Thoracic aorta (tissue), 2 donors: ENCODE measurements at regions not wholly inside any gene's neighbourhood (a gene's known extent, or its start where the extent isn't known, plus 50 kb on each side); places are given as distances from the start of the nearest gene placed in this dataset.

Source experiments
- ATAC-seq: fragments of 150-250 bp; one replicate; pipeline ENCODE4 v1.8.0; 2017; ENCODE audit warnings: low read depth; ENCODE audit not compliant: insufficient number of reproducible peaks, low FRiP score
- DNase-seq: peaks from one replicate; pipeline ENCODE4 v3.0.0-alpha.2; 2020; ENCODE audit warnings: low spot score
- H3K27ac ChIP-seq, 2 donors: fragments of 200-600 bp; sonication (generic); 1 replicate in 1 of 2; 2 replicates in 1 of 2; pipeline ENCODE4 v1.5.1; 2016; ENCODE audit warnings: mild to moderate bottlenecking in 2 of 2, moderate library complexity in 2 of 2
- H3K27me3 ChIP-seq: fragments of 200-600 bp; sonication (generic); replicated peaks from 2 replicates; pipeline ENCODE4 v1.6.0; 2016; ENCODE audit warnings: mild to moderate bottlenecking; ENCODE audit not compliant: insufficient read depth
- H3K36me3 ChIP-seq: fragments of 200-600 bp; sonication (generic); one replicate; pipeline ENCODE4 v1.5.1; 2016
- H3K4me1 ChIP-seq, 2 donors: fragments of 200-600 bp; sonication (generic); 1 replicate in 1 of 2; 2 replicates in 1 of 2; pipeline versions ENCODE4 v1.5.1 to v1.6.0; 2016; ENCODE audit warnings: low read depth in 2 of 2, mild to moderate bottlenecking in 1 of 2; ENCODE audit not compliant: control insufficient read depth in 1 of 2
- H3K4me3 ChIP-seq: fragments of 200-600 bp; sonication (generic); 2 replicates; pipeline ENCODE4 v1.5.1; 2016; ENCODE audit warnings: mild to moderate bottlenecking
- H3K9me3 ChIP-seq: fragments of 200-600 bp; sonication (generic); 2 replicates; pipeline ENCODE4 v1.5.1; 2016
- TF ChIP-seq, protein P1 (sequence below): fragments of 200-600 bp; sonication (generic); IDR thresholded peaks from one replicate; pipeline ENCODE4 v1.5.1; 2019; ENCODE audit warnings: antibody characterized with exemption

- no peak overlapping the region for H3K4me3 ChIP-seq
- H3K9me3 ChIP-seq: no peaks in the 10 kb centered on the region
- no peaks in the 10 kb centered on the region for H3K4me1 ChIP-seq
- no peaks in the 10 kb centered on the region for H3K36me3 ChIP-seq
- ATAC-seq (no peak), DNase-seq (no peak)
- no peaks in the 10 kb centered on the region for H3K27me3 ChIP-seq
- H3K27ac ChIP-seq: no peak overlapping the region
- TF ChIP-seq, protein P1, sequence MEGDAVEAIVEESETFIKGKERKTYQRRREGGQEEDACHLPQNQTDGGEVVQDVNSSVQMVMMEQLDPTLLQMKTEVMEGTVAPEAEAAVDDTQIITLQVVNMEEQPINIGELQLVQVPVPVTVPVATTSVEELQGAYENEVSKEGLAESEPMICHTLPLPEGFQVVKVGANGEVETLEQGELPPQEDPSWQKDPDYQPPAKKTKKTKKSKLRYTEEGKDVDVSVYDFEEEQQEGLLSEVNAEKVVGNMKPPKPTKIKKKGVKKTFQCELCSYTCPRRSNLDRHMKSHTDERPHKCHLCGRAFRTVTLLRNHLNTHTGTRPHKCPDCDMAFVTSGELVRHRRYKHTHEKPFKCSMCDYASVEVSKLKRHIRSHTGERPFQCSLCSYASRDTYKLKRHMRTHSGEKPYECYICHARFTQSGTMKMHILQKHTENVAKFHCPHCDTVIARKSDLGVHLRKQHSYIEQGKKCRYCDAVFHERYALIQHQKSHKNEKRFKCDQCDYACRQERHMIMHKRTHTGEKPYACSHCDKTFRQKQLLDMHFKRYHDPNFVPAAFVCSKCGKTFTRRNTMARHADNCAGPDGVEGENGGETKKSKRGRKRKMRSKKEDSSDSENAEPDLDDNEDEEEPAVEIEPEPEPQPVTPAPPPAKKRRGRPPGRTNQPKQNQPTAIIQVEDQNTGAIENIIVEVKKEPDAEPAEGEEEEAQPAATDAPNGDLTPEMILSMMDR: no peak
Measured at GRCh38 chr4:63155561-63155960, 1253.7 kb downstream of the TECRL start.

- H3K9me3 ChIP-seq: no peaks in the 10 kb centered on the region
- H3K27me3 ChIP-seq: no peaks in the 10 kb centered on the region
- no peaks in the 10 kb centered on the region for H3K36me3 ChIP-seq
- H3K4me1 ChIP-seq: no peaks in the 10 kb centered on the region
- ATAC-seq (no peak), DNase-seq (no peak)
- TF ChIP-seq, protein P1: no peak
- no peak overlapping the region for H3K4me3 ChIP-seq
- no peak overlapping the region for H3K27ac ChIP-seq
Measured at GRCh38 chr4:63123441-63123840, 1285.8 kb downstream of the TECRL start.

GRCh38 chr4:63122955-63123354 is 1286.3 kb downstream of the TECRL start:
- ATAC-seq (no peak), DNase-seq (no peak)
- H3K27ac ChIP-seq: no peak overlapping the region
- H3K9me3 ChIP-seq: no peaks in the 10 kb centered on the region
- H3K4me1 ChIP-seq: no peaks in the 10 kb centered on the region
- no peaks in the 10 kb centered on the region for H3K36me3 ChIP-seq
- no peaks in the 10 kb centered on the region for H3K27me3 ChIP-seq
- TF ChIP-seq, protein P1: no peak
- no peak overlapping the region for H3K4me3 ChIP-seq

GRCh38 chr4:63106600-63106999 is 1302.7 kb downstream of the TECRL start:
- TF ChIP-seq, protein P1: no peak
- ATAC-seq (no peak), DNase-seq (no peak)
- Histone ChIP-seq H3K4me3 (no peak overlapping the region), H3K36me3 (no peaks in the 10 kb centered on the region), H3K9me3 (no peaks in the 10 kb centered on the region), H3K4me1 (no peaks in the 10 kb centered on the region), H3K27ac (no peak overlapping the region), H3K27me3 (no peaks in the 10 kb centered on the region)

GRCh38 chr4:63105839-63106238 is 1303.4 kb downstream of the TECRL start:
- Histone ChIP-seq H3K36me3 (no peaks in the 10 kb centered on the region), H3K4me3 (no peak overlapping the region), H3K27me3 (no peaks in the 10 kb centered on the region), H3K9me3 (no peaks in the 10 kb centered on the region), H3K4me1 (no peaks in the 10 kb centered on the region), H3K27ac (no peak overlapping the region)
- no peak for DNase-seq
- ATAC-seq: no peak
- TF ChIP-seq, protein P1: no peak
